ENCODE measurements at regions not wholly inside any gene's neighbourhood (a gene's known extent, or its start where the extent isn't known, plus 50 kb on each side); places are given as distances from the start of the nearest gene placed in this dataset.

DNA sequence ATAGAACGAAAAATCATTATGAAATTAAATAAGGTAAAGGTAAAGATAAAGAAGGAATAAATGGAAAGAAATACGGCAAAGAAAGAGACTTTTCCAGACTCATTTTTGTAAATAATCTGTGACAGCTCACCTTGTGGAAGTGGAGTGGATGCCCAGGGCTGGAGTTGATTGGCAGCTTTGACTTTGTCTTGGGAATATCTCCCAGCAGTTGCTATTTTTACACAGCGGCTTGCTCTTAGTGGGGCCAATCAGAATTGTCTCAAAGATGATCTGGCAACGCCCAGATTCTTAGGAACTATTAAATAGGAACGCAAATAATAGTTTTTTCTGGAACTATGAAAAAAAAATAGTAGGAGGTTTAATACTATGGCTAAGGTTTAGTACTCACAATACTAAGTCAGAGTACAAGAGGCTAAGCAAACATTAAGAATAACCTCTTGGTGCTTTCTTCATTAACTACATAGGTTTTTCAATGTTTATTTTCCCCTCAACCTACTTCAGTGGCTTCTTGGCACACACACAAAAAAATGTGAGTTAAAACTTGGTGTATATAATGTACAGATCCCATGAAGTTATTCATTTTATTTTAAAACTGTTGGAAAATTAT lies 132.7 kb downstream of the TRAM1L1 start:
- TF ChIP-seq, protein P1, sequence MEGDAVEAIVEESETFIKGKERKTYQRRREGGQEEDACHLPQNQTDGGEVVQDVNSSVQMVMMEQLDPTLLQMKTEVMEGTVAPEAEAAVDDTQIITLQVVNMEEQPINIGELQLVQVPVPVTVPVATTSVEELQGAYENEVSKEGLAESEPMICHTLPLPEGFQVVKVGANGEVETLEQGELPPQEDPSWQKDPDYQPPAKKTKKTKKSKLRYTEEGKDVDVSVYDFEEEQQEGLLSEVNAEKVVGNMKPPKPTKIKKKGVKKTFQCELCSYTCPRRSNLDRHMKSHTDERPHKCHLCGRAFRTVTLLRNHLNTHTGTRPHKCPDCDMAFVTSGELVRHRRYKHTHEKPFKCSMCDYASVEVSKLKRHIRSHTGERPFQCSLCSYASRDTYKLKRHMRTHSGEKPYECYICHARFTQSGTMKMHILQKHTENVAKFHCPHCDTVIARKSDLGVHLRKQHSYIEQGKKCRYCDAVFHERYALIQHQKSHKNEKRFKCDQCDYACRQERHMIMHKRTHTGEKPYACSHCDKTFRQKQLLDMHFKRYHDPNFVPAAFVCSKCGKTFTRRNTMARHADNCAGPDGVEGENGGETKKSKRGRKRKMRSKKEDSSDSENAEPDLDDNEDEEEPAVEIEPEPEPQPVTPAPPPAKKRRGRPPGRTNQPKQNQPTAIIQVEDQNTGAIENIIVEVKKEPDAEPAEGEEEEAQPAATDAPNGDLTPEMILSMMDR (IDR thresholded peaks at IDR 0.05): no peak
- no peak for TF ChIP-seq SIN3A (IDR thresholded peaks at IDR 0.05; ENCODE audit: borderline replicate concordance, insufficient read depth, low read depth, low read length)
